Cardiac fibroblast (primary cell): ENCODE measurements at regions not wholly inside any gene's neighbourhood (a gene's known extent, or its start where the extent isn't known, plus 50 kb on each side); places are given as distances from the start of the nearest gene placed in this dataset.
A peak's percentile ranks its signal among the peaks of the same experiment; 100 is the strongest.

ENCODE experiments used
- DNase-seq, 2 donors: peaks; one replicate each; pipeline versions ENCODE4 v3.0.0 to v3.0.0-alpha.2; 2010; ENCODE audit warnings: low read depth in 2 of 2
- H3K4me3 ChIP-seq, 2 donors: replicated peaks in 1 of 2; 1 replicate in 1 of 2; 2 replicates in 1 of 2; pipeline ENCODE4 v1.5.1; 2011; ENCODE audit warnings: low read depth in 2 of 2, low read length in 2 of 2, mild to moderate bottlenecking in 2 of 2, moderate library complexity in 1 of 2
- CTCF ChIP-seq: IDR thresholded peaks from one replicate; pipeline ENCODE4 v1.5.1; 2011; ENCODE audit warnings: low read depth, mild to moderate bottlenecking, low read length, inconsistent platforms

GRCh38 chr22:27412866-27413445, 388.6 kb downstream of the MN1 start:
- H3K4me3 ChIP-seq, result no peak overlapping the region
- TF ChIP-seq CTCF, result no peak
- DNase-seq, result no peak

- DNase-seq, result no peak
- H3K4me3 ChIP-seq, result no peak overlapping the region
- no peak for TF ChIP-seq CTCF
Measured at GRCh38 chr22:27413702-27414101, 387.9 kb downstream of the MN1 start.

- TF ChIP-seq CTCF, result peak; percentile 11
- peak; percentile 93 to 96 for DNase-seq
- H3K4me3 ChIP-seq, result no peak overlapping the region
Measured at GRCh38 chr22:27416511-27417420, 384.8 kb downstream of the MN1 start.

- DNase-seq, result no peak
- no peak for TF ChIP-seq CTCF
- H3K4me3 ChIP-seq, result no peak overlapping the region
Measured at GRCh38 chr22:27417421-27417814, 384.1 kb downstream of the MN1 start.

GRCh38 chr22:27418261-27418660, 383.3 kb downstream of the MN1 start:
- H3K4me3 ChIP-seq, result no peak overlapping the region
- TF ChIP-seq CTCF, result no peak
- DNase-seq, result no peak

- DNase-seq, result peak; percentile 35 to 73
- H3K4me3 ChIP-seq, result no peak overlapping the region
- no peak for TF ChIP-seq CTCF
Measured at GRCh38 chr22:27419473-27419872, 382.1 kb downstream of the MN1 start.
